ENCODE measurements at regions not wholly inside any gene's neighbourhood (a gene's known extent, or its start where the extent isn't known, plus 50 kb on each side); places are given as distances from the start of the nearest gene placed in this dataset.

DNA sequence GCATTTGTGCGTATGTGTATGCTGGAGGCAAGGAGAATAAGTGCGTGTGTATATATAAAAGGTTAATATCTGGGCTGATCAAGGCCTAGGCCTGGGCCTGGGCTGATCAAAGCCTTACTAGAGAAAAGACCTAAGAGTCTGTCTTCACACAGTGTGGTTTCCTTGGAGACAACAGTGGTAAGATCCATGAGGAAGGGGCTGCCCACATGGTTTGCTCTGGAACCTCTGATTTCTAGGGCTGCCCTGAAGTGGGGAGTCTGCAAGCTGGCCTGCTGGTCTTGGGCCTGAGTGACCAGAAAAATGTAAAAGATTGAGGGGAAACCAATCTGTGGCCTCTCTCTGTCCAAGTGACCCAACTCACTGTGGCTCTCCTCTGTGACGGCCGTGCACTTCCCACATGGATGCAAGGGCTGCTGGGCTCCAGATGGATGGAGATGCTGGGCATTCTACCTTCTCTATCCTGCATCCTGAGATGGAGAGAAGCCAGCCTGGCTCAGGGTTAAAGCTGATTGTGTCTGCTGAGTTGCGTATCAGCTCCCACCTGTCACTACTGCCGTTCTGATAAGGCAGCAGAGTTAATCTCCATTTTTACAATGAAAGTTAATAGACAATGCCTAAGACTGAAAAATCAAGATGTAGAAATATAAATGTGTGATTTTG, 90.3 kb upstream of the NXT1 start:
- Histone ChIP-seq H4K20me1 (ENCODE audit: insufficient read depth, low read length) (no peaks in the 10 kb centered on the region), H4K91ac (ENCODE audit: insufficient read depth, low read depth, low read length) (no peak overlapping the region), H2BK120ac (ENCODE audit: low read depth, low read length) (no peak overlapping the region), H3K9me3 (ENCODE audit: control insufficient read depth, insufficient read depth, low read length) (peaks cover 4% of the 10 kb centered on the region; the same call in 1 of the 2 replicates), H3K4me1 (ENCODE audit: control insufficient read depth, insufficient read depth, low read length) (peaks cover 14% of the 10 kb centered on the region; the same call in 1 of the 2 replicates), H3K4me2 (ENCODE audit: low read depth, low read length) (no peak overlapping the region), H4K8ac (ENCODE audit: low read depth in 2 of 2, low read length in 2 of 2) (no peak overlapping the region), H2BK20ac (ENCODE audit: low read depth, low read length) (no peak overlapping the region), H3K56ac (ENCODE audit: extremely low read depth, insufficient read depth, low read length) (no peak overlapping the region), H3K23ac (ENCODE audit: low read depth, low read length) (no peak overlapping the region), H2AK5ac (ENCODE audit: low read depth, low read length) (no peak overlapping the region), H3K18ac (ENCODE audit: low read depth, low read length) (no peak overlapping the region), H2AFZ (replicated peaks; ENCODE audit: low read length, poor library complexity) (no peak overlapping the region), H3K9ac (ENCODE audit: low read depth, low read length) (no peak overlapping the region), H3K36me3 (ENCODE audit: control insufficient read depth, insufficient read depth, low read length) (no peaks in the 10 kb centered on the region), H3K4me3 (ENCODE audit: insufficient read depth, low read depth, low read length) (no peak overlapping the region), H3K4ac (ENCODE audit: low read depth, low read length) (no peak overlapping the region), H2BK5ac (ENCODE audit: low read depth, low read length, poor library complexity, severe bottlenecking) (no peak overlapping the region), H3K27me3 (ENCODE audit: control insufficient read depth, insufficient read depth, low read length) (no peaks in the 10 kb centered on the region), H2AK9ac (replicated peaks; ENCODE audit: low read depth, low read length, poor library complexity) (no peak overlapping the region), H3K79me1 (ENCODE audit: low read depth in 1 of 2, low read length in 2 of 2) (no peaks in the 10 kb centered on the region), H3K9me1 (ENCODE audit: insufficient read depth, low read length) (no peaks in the 10 kb centered on the region; the same call in 1 of the 2 replicates), H2BK15ac (ENCODE audit: low read depth, low read length) (no peak overlapping the region), H3K14ac (replicated peaks; ENCODE audit: low read depth, low read length) (no peak overlapping the region), H4K5ac (ENCODE audit: low read depth, low read length) (no peak overlapping the region), H3K27ac (ENCODE audit: insufficient read depth, low read length) (no peak overlapping the region)
- intact Hi-C loops (cut with micrococcal nuclease), result no loop called here
- ChIA-PET POLR2A (ENCODE audit: unreplicated experiment) (no interaction called here), CTCF (no interaction called here)
- in situ Hi-C loops (cut with MboI; ENCODE audit: low sequenced_read_pairs), result no loop called here
- no peak for ATAC-seq (ENCODE audit: low read depth)
- dilution Hi-C loops (cut with HindIII; ENCODE audit: low sequenced_read_pairs, unreplicated experiment), result no loop called here
- TF ChIP-seq, protein P1, sequence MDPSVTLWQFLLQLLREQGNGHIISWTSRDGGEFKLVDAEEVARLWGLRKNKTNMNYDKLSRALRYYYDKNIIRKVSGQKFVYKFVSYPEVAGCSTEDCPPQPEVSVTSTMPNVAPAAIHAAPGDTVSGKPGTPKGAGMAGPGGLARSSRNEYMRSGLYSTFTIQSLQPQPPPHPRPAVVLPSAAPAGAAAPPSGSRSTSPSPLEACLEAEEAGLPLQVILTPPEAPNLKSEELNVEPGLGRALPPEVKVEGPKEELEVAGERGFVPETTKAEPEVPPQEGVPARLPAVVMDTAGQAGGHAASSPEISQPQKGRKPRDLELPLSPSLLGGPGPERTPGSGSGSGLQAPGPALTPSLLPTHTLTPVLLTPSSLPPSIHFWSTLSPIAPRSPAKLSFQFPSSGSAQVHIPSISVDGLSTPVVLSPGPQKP (IDR thresholded peaks at IDR 0.05; ENCODE audit: borderline replicate concordance, low read depth, low read length), result no peak
- TF ChIP-seq CHD1 (IDR thresholded peaks at IDR 0.05; ENCODE audit: low read depth, low read length), result no peak
- no peak for TF ChIP-seq MAFK (IDR thresholded peaks at IDR 0.05; ENCODE audit: low read depth, low read length)
- no peak for TF ChIP-seq RFX5 (IDR thresholded peaks at IDR 0.05; ENCODE audit: low read depth, low read length)
- TF ChIP-seq, protein P2, sequence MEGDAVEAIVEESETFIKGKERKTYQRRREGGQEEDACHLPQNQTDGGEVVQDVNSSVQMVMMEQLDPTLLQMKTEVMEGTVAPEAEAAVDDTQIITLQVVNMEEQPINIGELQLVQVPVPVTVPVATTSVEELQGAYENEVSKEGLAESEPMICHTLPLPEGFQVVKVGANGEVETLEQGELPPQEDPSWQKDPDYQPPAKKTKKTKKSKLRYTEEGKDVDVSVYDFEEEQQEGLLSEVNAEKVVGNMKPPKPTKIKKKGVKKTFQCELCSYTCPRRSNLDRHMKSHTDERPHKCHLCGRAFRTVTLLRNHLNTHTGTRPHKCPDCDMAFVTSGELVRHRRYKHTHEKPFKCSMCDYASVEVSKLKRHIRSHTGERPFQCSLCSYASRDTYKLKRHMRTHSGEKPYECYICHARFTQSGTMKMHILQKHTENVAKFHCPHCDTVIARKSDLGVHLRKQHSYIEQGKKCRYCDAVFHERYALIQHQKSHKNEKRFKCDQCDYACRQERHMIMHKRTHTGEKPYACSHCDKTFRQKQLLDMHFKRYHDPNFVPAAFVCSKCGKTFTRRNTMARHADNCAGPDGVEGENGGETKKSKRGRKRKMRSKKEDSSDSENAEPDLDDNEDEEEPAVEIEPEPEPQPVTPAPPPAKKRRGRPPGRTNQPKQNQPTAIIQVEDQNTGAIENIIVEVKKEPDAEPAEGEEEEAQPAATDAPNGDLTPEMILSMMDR (conservative IDR thresholded peaks at IDR 0.05; ENCODE audit: low read depth, low read length), result no peak
- no peak for TF ChIP-seq RAD21 (IDR thresholded peaks at IDR 0.05; ENCODE audit: low read length)
- no peak for TF ChIP-seq MAZ (IDR thresholded peaks at IDR 0.05; ENCODE audit: borderline replicate concordance, low read depth, low read length)
- no peak for TF ChIP-seq MXI1 (IDR thresholded peaks at IDR 0.05; ENCODE audit: borderline replicate concordance, low read depth, low read length)
- TF ChIP-seq SMC3 (IDR thresholded peaks at IDR 0.05; ENCODE audit: low read depth, low read length), result no peak
- TF ChIP-seq CEBPB (IDR thresholded peaks at IDR 0.05; ENCODE audit: low read depth, low read length), result no peak
- no peak for TF ChIP-seq FOS (IDR thresholded peaks at IDR 0.05; ENCODE audit: low read depth, low read length)
- DNase-seq, result no peak
- BruUV-seq (replicated peaks), result no TSS peak
- 100% methylated on average over 1 of the region's 6 CpGs; no CpG with 5 or more reads in 1 of the 2 experiments for WGBS, 2 experiments (ENCODE audit: extremely low coverage in 2 of 2, insufficient read length in 1 of 2)
